H9 (cell line): ENCODE measurements at regions not wholly inside any gene's neighbourhood (a gene's known extent, or its start where the extent isn't known, plus 50 kb on each side); places are given as distances from the start of the nearest gene placed in this dataset.

ENCODE experiments used
- DNase-seq: peaks from one replicate; pipeline ENCODE4 v3.0.0-alpha.2; 2017
- H2AFZ ChIP-seq: one replicate; pipeline ENCODE4 v1.6.1; 2013; ENCODE audit warnings: mild to moderate bottlenecking, low read length, control low read depth, moderate library complexity
- H2AK5ac ChIP-seq: 2 replicates; pipeline ENCODE4 v1.6.1; 2013; ENCODE audit warnings: low read length, control low read depth, mixed read lengths; ENCODE audit not compliant: insufficient read length
- H2BK120ac ChIP-seq: one replicate; pipeline ENCODE4 v1.6.1; 2013; ENCODE audit warnings: low read depth, mild to moderate bottlenecking, low read length, control low read depth, inconsistent platforms; ENCODE audit not compliant: poor library complexity, severe bottlenecking
- H2BK12ac ChIP-seq: 2 replicates; pipeline ENCODE4 v1.6.1; 2013; ENCODE audit warnings: low read length, control low read depth, mixed read lengths, low read depth; ENCODE audit not compliant: insufficient read length
- H2BK15ac ChIP-seq: 2 replicates; pipeline ENCODE4 v1.6.1; 2013; ENCODE audit warnings: low read depth, low read length, control low read depth
- H2BK20ac ChIP-seq: one replicate; pipeline ENCODE4 v1.6.1; 2013; ENCODE audit warnings: low read depth, mild to moderate bottlenecking, low read length, control low read depth, inconsistent platforms; ENCODE audit not compliant: poor library complexity, severe bottlenecking
- H2BK5ac ChIP-seq: 2 replicates; pipeline ENCODE4 v1.6.1; 2013; ENCODE audit warnings: low read length, control low read depth, mixed read lengths; ENCODE audit not compliant: insufficient read length
- H3K14ac ChIP-seq: 2 replicates; pipeline ENCODE4 v1.6.1; 2013; ENCODE audit warnings: low read length, control low read depth; ENCODE audit not compliant: insufficient read depth
- H3K18ac ChIP-seq: 2 replicates; pipeline ENCODE4 v1.6.1; 2013; ENCODE audit warnings: low read depth, mild to moderate bottlenecking, mixed read lengths, low read length, control low read depth; ENCODE audit not compliant: insufficient read length
- H3K23ac ChIP-seq: 2 replicates; pipeline ENCODE4 v1.6.1; 2013; ENCODE audit warnings: low read length, control low read depth, mixed read lengths, low read depth; ENCODE audit not compliant: insufficient read length
- H3K23me2 ChIP-seq: 2 replicates; pipeline ENCODE4 v1.6.1; 2013; ENCODE audit warnings: low read depth, mild to moderate bottlenecking, mixed read lengths, low read length, control low read depth; ENCODE audit not compliant: insufficient read length, poor library complexity, severe bottlenecking
- H3K27ac ChIP-seq: 2 replicates; pipeline ENCODE4 v1.5.1; 2013; ENCODE audit warnings: low read length, control low read depth, mixed read lengths, low read depth; ENCODE audit not compliant: insufficient read length
- H3K27me3 ChIP-seq: 2 replicates; pipeline ENCODE4 v1.6.1; 2013; ENCODE audit warnings: low read length, control low read depth, inconsistent platforms; ENCODE audit not compliant: insufficient read depth
- H3K4ac ChIP-seq: 2 replicates; pipeline ENCODE4 v1.6.1; 2013; ENCODE audit warnings: low read depth, mild to moderate bottlenecking, control low read depth, inconsistent platforms, low read length, moderate library complexity
- H3K4me1 ChIP-seq: 2 replicates; pipeline ENCODE4 v1.6.1; 2013; ENCODE audit warnings: low read length, control low read depth, inconsistent platforms; ENCODE audit not compliant: insufficient read depth
- H3K4me2 ChIP-seq: 2 replicates; pipeline ENCODE4 v1.6.1; 2013; ENCODE audit warnings: low read length, control low read depth, mixed read lengths; ENCODE audit not compliant: insufficient read length, insufficient read depth
- H3K56ac ChIP-seq: 2 replicates; pipeline ENCODE4 v1.6.1; 2013; ENCODE audit warnings: low read depth, mild to moderate bottlenecking, mixed read lengths, low read length, control low read depth; ENCODE audit not compliant: insufficient read length
- H3K79me1 ChIP-seq: 2 replicates; pipeline ENCODE4 v1.6.1; 2013; ENCODE audit warnings: low read depth, mild to moderate bottlenecking, moderate library complexity, low read length, control low read depth, inconsistent platforms; ENCODE audit not compliant: insufficient read depth, poor library complexity, severe bottlenecking
- H3K79me2 ChIP-seq: 2 replicates; pipeline ENCODE4 v1.6.1; 2013; ENCODE audit warnings: low read length, control low read depth, inconsistent platforms; ENCODE audit not compliant: insufficient read depth
- H3K9ac ChIP-seq: 2 replicates; pipeline ENCODE4 v1.6.1; 2013; ENCODE audit warnings: low read length, control low read depth, mixed read lengths; ENCODE audit not compliant: insufficient read length; ENCODE audit errors: extremely low read depth
- H3K9me3 ChIP-seq: one replicate; pipeline ENCODE4 v1.6.1; 2013; ENCODE audit warnings: low read depth, low read length, inconsistent platforms; ENCODE audit not compliant: control insufficient read depth
- H3T11ph ChIP-seq: one replicate; pipeline ENCODE4 v1.6.1; 2013; ENCODE audit warnings: mild to moderate bottlenecking, low read length, control low read depth, inconsistent platforms
- H4K20me1 ChIP-seq: one replicate; pipeline ENCODE4 v1.6.1; 2013; ENCODE audit not compliant: control insufficient read depth, insufficient read length, insufficient read depth
- H4K5ac ChIP-seq: 2 replicates; pipeline ENCODE4 v1.6.1; 2013; ENCODE audit warnings: low read depth, mild to moderate bottlenecking, mixed read lengths, low read length, control low read depth; ENCODE audit not compliant: insufficient read length
- H4K8ac ChIP-seq: replicated peaks from 2 replicates; pipeline ENCODE4 v1.6.1; 2013; ENCODE audit warnings: low read length, control low read depth, mixed read lengths, low read depth; ENCODE audit not compliant: insufficient read length
- H4K91ac ChIP-seq: 2 replicates; pipeline ENCODE4 v1.6.1; 2013; ENCODE audit warnings: low read depth, mild to moderate bottlenecking, moderate library complexity, mixed read lengths, low read length, control low read depth; ENCODE audit not compliant: insufficient read length
- H3K27ac Mint-ChIP-seq, 3 experiments: 2 replicates in 2 of 3; 3 replicates in 1 of 3; pipeline ENCODE4 v1.8.0; 2020 to 2021; ENCODE audit warnings: mixed read lengths in 3 of 3, mild to moderate bottlenecking in 1 of 3, moderate library complexity in 1 of 3
- H3K27me3 Mint-ChIP-seq: 2 replicates; pipeline ENCODE4 v1.8.0; 2021; ENCODE audit warnings: low read depth, mild to moderate bottlenecking, moderate library complexity, mixed read lengths
- H3K36me3 Mint-ChIP-seq, 3 experiments: 2 replicates in 2 of 3; 3 replicates in 1 of 3; pipeline ENCODE4 v1.8.0; 2020 to 2021; ENCODE audit warnings: low read depth in 3 of 3, mixed read lengths in 3 of 3; ENCODE audit not compliant: insufficient read depth in 1 of 3
- H3K4me1 Mint-ChIP-seq, 2 experiments: 2 replicates each; pipeline ENCODE4 v1.8.0; 2020; ENCODE audit warnings: mixed read lengths in 2 of 2
- H3K4me3 Mint-ChIP-seq, 2 experiments: 2 replicates in 1 of 2; 3 replicates in 1 of 2; pipeline ENCODE4 v1.8.0; 2020 to 2021; ENCODE audit warnings: mild to moderate bottlenecking in 2 of 2, mixed read lengths in 2 of 2, moderate library complexity in 1 of 2
- H3K9me3 Mint-ChIP-seq, 2 experiments: 2 replicates in 1 of 2; 3 replicates in 1 of 2; pipeline ENCODE4 v1.8.0; 2020; ENCODE audit warnings: mild to moderate bottlenecking in 2 of 2, mixed read lengths in 2 of 2, moderate library complexity in 1 of 2
- CTCF ChIP-seq: fragments of 200-600 bp; sonication (generic); conservative IDR thresholded peaks from 3 replicates; pipeline ENCODE4 v1.8.0; 2021; ENCODE audit warnings: antibody characterized with exemption, mild to moderate bottlenecking
- WGBS: extraction: QIAGEN DNeasy Blood & Tissue Kit; methylation state at CpG from one replicate; pipeline ENCODE4 v1.1.7; 2013; ENCODE audit warnings: missing lambda C conversion rate, low lambda C conversion rate, mixed read lengths; ENCODE audit not compliant: insufficient read length; ENCODE audit errors: extremely low coverage; 5-methylcytosine and 5-hydroxymethylcytosine counted together

GRCh38 chr17:69900829-69901228 lies 174.2 kb upstream of the KCNJ16 start:
- Histone ChIP-seq H2BK20ac (no peak overlapping the region), H3K79me1 (no peaks in the 10 kb centered on the region), H4K8ac (no peak overlapping the region), H2BK12ac (no peak overlapping the region), H3K27ac (no peak overlapping the region), H2AK5ac (no peak overlapping the region), H3T11ph (no peak overlapping the region), H2BK5ac (no peak overlapping the region), H3K4me2 (no peak overlapping the region), H2BK15ac (no peak overlapping the region), H3K23me2 (no peaks in the 10 kb centered on the region), H3K4me1 (no peaks in the 10 kb centered on the region), H3K27me3 (no peaks in the 10 kb centered on the region), H2AFZ (no peak overlapping the region), H4K91ac (no peak overlapping the region), H3K14ac (no peak overlapping the region), H3K9ac (no peak overlapping the region), H4K5ac (no peak overlapping the region), H3K79me2 (no peaks in the 10 kb centered on the region), H3K18ac (no peak overlapping the region), H2BK120ac (no peak overlapping the region), H3K4ac (no peak overlapping the region), H3K56ac (no peak overlapping the region), H4K20me1 (no peaks in the 10 kb centered on the region), H3K23ac (no peak overlapping the region), H3K9me3 (no peaks in the 10 kb centered on the region)
- no peak overlapping the region for H3K4me3 Mint-ChIP-seq
- WGBS: no CpG with 5 or more reads among the region's 8 CpGs
- no peaks in the 10 kb centered on the region for H3K36me3 Mint-ChIP-seq
- H3K27me3 Mint-ChIP-seq: no peaks in the 10 kb centered on the region
- TF ChIP-seq CTCF: no peak
- no peak overlapping the region for H3K27ac Mint-ChIP-seq
- H3K4me1 Mint-ChIP-seq: no peaks in the 10 kb centered on the region
- no peak for DNase-seq
- H3K9me3 Mint-ChIP-seq: no peaks in the 10 kb centered on the region; a peak in 1 of 5 replicates
